ENCODE measurements at regions not wholly inside any gene's neighbourhood (a gene's known extent, or its start where the extent isn't known, plus 50 kb on each side); places are given as distances from the start of the nearest gene placed in this dataset.

DNA sequence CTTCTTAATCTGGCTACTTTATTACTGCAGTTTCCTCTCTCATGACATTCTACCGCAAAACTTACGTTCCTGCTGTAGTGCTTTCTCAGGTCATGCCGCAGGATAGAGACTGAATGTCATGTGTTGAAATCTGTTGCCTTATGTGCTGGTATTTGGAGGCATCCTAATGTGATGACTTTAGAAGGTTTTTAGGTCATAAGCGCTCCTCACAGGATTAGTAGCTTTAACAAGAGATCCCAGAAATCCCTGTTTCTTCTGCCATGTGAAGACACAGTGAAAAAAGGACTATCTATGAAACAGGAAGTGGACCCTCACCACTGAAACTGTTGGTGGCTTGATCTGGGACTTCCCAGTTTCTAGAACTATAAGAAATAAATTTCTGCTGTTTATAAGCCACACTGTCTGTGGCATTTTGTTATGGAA lies 209.3 kb downstream of the LACC1 start:
- TF ChIP-seq, protein P1, sequence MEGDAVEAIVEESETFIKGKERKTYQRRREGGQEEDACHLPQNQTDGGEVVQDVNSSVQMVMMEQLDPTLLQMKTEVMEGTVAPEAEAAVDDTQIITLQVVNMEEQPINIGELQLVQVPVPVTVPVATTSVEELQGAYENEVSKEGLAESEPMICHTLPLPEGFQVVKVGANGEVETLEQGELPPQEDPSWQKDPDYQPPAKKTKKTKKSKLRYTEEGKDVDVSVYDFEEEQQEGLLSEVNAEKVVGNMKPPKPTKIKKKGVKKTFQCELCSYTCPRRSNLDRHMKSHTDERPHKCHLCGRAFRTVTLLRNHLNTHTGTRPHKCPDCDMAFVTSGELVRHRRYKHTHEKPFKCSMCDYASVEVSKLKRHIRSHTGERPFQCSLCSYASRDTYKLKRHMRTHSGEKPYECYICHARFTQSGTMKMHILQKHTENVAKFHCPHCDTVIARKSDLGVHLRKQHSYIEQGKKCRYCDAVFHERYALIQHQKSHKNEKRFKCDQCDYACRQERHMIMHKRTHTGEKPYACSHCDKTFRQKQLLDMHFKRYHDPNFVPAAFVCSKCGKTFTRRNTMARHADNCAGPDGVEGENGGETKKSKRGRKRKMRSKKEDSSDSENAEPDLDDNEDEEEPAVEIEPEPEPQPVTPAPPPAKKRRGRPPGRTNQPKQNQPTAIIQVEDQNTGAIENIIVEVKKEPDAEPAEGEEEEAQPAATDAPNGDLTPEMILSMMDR (IDR thresholded peaks at IDR 0.05): no peak
- no peak for TF ChIP-seq EP300 (IDR thresholded peaks at IDR 0.05)

Measured in sigmoid colon (tissue), 4 donors.